Dermis blood vessel endothelial cell (primary cell): ENCODE measurements at regions not wholly inside any gene's neighbourhood (a gene's known extent, or its start where the extent isn't known, plus 50 kb on each side); places are given as distances from the start of the nearest gene placed in this dataset.

Experiments used
- DNase-seq: peaks from one replicate; pipeline ENCODE4 v3.0.0; 2010

DNA sequence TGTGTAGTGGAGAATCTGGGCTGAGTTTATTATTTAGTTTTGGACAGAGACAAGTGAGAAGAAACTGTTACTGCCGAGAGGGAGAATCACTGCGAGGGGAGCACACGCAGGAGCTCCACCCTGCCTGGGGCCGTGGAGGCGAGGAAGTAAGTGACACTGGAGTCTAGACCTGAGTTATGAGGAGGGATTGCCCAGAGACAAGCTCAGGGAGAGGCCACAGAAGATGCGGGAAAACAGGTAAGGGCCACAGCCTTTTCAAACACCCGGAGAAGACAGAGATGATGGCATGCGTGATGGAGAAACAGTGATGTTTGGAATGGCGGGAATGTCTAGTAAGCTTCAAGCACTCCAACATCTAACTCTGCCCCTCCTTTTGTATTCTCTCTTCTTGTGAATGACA lies 84.1 kb downstream of the TNFSF11 start:
- no peak for DNase-seq

DNA sequence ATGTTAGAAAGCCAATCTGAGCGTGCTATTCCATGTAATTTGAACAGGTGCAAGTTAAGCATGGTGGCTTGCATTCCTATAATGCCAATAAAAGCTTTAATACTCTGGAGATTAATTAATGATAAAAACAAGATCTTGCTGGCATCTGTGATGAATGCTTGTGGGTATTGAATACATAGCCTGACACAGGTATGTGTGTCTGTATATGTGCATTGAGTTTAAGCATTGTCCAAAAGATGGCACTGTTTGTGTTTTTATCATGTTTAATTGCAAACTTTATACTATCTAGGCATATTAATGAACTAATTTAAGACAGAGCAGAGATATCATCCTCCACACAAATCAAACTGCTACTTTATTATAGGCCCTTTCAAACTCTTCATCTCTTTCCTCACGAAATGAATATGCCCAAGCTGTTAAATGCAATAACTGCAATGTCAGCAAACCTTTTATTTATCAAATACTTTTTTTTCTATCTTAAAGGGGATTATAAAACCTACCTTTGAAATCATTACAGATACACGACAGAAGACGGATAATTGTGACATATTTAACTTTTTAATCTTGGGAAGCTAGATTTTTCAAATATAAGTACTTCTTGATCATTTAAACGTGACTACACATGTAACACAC lies 86.5 kb downstream of the TNFSF11 start:
- DNase-seq: peak; percentile 4

DNA sequence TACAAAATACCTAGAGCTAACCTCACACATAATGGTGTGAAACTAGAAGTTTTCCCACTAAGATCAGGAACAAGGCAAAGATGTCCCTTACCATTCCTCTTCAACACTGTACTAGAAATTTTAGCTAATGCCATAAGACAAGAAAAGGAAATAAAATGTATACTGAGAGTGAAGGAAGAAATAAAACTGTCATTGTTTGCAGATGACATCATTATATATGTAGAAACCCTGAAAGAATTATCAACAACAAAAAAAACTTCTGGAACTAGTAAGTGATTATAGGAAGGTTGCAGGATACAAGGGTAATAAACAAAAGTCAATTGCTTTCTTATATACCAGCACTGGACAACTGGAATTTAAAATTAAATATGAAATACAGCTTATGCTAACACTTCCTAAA lies 93.7 kb downstream of the TNFSF11 start:
- DNase-seq: no peak

DNA sequence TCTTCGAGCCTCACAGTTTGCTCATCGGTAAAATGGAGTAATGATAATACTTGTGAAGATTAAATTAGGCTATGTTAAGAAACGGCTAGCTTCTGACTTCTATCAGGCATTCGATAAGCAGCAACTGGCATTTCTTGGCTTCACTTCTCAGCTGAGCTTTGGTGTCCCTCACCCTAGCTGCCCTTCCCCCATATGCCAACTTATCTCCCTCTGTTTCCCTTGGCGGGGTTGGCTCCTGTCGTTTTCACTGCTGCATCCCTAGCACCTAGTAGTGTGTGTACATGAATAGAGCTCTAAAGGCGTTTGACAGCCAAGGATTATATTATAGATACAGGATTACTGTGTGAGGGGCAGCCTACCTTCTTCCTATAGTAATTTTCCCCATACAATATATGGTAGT lies 97.5 kb downstream of the TNFSF11 start:
- DNase-seq: no peak

DNA sequence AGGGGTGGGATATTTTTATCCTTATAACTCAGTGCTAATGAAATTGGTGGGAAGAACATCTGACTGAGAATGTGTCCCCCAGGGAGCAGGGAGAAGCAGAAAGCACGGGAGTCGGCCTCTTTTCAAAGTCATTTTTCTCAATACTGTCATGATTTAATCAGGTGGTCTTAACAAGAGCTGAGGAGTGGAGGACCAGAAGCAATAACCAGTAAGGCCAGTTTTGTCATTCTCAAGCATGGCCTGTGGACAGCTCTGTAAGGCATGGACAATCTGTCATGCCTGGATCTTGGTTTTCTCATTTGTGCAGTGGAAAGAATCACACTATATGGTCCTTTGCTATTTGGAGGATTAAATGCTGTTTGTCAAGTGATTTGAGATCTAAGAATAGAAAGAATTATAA lies 99.7 kb downstream of the TNFSF11 start:
- no peak for DNase-seq

DNA sequence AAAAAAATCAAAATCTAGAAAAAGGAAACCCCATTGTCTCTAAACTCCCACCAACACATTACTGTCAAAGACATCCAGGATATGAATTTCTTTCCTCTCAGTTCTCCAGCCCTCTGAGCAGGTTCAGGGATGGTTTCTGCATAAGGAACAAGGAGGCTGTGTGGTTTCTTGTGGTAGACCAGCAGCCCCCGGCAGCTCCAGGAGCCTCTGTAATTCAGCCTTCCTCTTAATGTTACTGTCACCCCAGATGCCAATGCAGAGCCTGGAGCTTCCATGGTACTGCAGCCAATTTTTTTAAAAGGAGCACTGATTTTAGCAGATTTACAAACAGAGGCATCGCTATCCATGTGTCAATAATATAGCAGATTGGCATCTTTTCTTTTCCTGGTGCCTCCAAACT lies 100.6 kb upstream of the FAM216B start:
- DNase-seq: no peak

DNA sequence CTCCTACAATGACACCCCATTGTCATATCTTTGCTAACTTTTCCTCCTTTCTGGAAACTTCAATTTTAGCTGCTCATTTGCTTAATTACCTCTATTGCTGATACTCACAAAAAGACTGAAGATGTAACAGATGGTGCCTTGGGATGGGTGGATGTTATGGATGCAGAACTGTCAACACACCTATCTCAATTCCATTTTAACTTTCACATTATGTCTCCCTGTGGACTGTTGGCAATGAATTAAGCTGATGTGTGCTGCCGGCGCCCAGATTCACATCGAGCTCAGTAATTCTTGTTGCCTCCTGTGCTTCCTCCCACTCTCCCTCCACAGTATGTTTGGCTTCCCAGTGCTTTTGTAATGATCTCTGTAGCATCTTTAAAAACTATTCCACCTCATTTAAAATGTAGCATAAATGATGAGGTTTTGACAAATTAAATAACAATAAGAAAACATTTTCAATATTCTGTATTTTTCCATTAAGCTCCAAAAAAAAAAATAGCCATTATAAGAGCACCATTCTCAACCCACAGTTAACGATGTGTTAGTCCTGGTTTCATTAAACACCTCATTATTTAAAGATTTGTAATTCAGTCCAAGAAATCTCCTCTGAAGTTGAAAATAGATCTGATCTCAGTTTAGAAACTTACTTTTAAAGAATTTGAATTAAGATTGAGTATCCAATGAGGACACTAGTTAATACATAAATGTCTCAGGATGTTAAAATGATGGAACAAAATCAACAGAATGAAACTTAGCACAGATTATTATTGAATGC lies 99.9 kb upstream of the FAM216B start:
- no peak for DNase-seq

DNA sequence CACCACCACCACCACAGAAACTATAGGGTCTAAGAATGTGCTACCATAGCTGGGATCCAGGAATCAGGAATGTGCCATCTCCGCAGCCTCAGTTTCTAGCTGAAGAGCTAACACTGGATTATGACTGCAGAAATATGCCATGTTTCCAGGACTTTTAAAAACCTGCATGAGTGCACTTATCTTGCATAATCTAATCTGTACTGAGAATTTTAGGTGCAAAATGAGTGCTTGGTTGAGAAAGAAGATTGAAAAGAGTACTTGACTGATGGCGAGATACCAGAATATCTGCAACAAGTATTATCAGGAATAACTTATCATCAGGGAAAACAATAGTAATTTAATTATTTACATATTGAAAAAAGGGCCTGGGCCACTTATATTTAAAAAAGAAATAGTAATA lies 97.2 kb upstream of the FAM216B start:
- no peak for DNase-seq

DNA sequence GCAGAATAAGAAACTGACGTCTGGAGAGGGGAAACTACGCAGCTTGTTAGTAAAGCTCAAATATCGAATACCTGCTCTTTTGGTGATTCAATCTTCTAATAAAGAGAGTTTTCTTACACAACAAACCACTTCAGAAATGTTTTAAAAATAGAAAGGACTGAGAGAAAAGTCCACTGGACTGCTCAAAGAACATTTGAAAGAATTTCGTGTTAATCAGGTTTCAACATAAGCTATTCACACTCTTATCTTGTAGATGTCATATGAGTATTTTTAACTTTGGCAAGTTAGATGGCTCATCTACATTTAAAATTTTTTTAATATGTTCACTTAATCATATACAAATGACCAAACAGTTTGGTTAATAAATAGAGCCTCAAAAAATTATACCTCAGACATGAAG lies 95.6 kb upstream of the FAM216B start:
- no peak for DNase-seq

DNA sequence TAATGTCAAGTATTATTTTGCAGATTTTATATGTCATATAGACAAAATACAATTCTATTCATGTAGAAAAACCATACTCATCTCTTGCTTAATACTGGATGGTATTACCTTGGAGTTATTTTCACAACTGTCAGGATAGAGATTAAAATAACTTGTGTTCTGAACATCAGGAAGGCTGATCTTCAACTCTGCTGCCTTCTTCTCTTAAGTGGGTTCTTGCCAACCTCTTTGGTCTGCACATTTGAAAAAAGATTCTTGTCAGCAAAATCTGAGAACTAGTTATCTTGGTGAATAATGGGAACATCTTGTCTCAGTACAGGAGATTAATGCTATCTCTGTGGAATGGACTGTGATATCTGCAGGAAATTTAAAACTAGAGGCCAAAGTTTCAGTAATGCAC lies 95.2 kb upstream of the FAM216B start:
- no peak for DNase-seq

DNA sequence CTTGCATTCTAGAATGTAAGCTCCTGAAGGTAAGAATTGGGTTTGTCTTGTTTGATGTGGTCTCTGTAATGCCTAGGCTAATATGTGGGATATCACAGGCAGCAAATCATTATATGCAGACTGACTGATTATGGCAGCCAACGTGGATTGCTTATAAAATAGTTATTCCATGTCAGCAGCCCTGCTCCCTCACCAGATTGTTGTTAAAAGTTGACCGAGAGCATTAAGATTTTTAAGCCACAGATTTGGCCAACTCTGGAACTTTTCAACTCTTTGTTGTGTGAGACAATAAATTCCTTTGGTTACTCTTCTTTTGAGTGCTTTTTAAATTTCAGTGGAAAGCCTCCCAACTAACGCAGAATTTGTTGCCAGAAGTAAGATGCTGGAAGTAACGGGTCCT lies 92.6 kb upstream of the FAM216B start:
- DNase-seq: no peak

DNA sequence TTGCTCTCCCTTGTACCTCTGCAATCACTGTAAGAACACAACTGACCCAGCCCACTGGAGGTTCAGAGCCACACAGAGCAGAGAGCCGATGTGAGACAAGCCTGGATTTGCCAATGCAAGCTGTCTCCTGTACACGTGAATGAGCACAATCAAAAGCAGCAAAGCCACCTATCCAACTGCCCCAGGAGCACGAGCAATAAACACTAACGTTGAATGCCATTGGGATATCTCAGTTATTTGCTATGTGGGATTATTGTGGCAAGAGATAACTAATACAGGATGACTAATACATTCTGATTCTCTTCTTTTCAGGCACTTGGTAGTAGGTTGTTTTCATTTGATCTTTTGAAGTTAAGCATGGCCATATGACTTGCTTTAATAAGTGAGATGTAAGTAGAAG lies 85.2 kb upstream of the FAM216B start:
- DNase-seq: no peak

DNA sequence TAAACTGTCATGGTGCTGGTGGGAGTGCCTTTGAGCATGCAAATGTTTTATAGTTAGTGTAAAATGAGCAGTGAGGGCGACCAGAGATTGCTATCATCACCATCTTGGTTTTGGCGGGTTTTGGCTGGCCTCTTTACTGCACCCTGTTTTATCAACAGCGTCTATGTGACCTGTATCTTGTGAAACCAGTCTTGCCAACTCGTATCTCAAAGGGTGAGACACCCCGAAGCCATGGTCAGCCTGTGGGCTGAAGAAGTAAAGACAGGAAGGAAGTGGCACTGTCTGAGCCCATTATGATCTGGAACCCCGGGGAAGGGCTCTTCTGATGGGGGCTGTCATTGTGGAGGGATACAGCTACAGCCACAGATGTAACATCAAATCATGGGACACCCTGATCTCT lies 81.5 kb upstream of the FAM216B start:
- DNase-seq: no peak

DNA sequence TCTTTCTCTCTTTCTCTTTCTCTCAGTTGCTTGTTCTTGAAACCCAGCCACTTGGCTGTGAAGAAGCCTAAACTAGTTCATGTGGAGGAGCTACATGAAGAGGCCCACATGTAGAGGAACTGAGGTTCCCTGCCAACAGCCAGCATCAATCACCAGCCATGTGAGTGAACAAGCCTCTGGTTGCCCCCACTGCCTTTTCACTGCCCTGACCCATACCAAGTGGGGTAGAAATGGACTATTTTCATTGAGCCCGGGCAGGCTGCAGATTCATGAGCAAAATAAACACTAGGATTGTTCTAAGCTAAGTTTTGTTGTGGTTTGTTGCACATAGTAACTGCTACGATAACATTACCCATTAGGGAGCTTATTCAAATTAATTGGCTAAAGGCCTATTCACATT lies 78.7 kb upstream of the FAM216B start:
- no peak for DNase-seq

DNA sequence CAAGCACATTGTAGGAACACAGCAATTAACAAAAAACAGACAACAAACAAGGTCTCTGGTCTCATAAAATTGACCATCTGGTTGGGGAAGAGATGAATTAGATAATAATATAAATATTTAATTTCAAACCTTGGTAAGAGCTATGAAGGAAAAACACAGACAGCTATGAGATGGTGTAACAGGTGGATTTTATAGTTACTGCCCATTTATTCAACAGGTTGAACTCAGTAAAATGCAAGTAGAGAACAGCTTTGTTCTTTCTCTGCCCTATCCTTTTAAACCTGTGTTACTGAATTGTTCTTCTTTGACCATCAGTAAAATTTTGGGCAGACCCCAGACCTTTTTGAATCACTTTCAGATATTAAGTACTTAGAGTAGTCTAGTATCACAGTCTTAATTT lies 77.6 kb upstream of the FAM216B start:
- no peak for DNase-seq

DNA sequence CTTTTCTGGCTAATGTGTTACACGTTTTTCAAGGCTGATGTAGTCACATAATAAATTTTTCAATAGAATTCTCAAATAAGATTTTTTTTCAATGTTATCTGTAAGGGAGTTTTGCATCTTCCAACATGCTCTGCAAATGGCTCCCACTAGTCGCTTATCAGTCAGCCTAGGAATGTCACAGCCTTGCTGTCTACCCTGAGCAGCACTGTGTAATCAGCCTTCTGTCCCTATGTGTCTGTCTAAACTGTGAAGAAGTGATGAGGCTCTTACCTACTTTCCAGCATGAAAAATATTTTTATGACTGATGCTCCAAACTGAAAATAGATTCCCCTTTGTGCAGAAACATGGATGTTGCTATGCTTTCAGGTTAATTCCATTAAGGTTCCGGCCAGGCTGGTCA lies 75.1 kb upstream of the FAM216B start:
- DNase-seq: no peak

DNA sequence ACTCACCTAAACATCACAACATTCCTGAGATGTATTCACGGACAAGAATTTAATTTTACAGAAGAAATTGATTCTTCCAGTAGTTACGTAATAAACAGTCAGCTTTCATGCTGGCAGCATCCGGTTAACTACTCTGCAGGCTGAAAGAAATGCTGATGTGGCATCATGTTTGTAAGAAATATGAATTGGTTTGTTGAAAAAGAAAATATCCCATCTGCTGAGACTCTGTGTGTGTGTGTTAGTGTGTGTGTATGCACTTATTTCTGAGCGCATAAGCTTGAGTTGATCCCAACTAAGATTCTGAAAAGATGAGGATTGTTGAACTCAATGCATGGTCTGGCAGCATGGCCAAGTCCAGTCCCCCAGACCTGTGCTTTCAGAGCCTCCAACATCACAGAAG lies 74.3 kb upstream of the FAM216B start:
- DNase-seq: no peak

DNA sequence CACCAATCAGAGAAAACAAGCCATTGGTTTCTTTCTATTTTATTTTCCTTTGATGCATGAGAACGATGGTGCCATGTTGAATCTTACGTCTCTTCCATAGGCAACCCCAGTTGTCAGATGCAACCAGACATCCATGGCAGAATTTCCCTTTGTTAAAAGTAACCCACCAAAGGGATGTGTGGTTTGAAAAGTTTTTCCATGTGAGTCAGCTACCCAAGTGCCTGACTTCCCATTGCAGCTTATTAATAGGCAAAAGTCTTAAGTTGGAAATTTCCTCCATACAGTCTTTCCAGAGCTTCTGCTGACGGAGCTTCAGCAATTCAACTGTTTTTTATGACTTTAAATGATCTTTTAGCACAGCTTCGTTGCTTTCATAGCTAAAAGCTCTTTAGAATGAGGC lies 73.8 kb upstream of the FAM216B start:
- no peak for DNase-seq

DNA sequence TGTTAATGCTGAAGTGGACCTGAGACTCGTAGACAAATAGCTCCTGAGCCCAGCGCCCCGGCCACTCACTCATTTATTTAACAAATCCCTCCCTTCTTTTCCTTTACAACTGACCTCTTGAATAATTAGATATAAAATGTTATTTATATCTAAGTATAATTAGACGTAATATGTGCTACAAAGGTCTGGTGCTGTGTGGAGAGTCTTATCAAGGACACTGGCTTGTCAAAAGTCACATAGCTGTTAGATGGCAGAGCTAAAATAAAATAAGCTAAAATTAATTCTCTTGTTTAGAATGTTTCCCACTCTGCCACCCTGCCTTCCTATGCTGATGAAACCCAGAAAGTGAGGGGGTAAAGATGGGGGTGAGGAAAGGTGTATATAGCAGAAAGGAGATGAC lies 73.0 kb upstream of the FAM216B start:
- DNase-seq: no peak

DNA sequence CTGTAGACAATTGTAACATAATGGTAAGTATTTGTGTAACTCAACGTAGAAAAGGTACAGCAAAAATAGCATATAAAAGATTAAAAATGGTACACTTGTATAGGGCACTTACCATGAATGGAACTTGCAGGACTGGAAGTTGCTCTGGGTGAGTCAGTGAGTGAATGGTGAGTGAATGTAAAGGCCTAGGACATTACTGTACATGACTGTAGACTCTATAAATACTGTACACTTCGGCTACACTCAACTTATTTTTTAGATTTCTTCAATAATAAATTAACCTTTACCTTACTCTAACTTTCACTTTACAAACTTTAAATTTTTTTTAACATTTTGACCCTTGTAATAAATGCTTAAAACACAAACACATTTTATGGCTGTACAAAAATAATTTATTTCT lies 72.1 kb upstream of the FAM216B start:
- DNase-seq: no peak

DNA sequence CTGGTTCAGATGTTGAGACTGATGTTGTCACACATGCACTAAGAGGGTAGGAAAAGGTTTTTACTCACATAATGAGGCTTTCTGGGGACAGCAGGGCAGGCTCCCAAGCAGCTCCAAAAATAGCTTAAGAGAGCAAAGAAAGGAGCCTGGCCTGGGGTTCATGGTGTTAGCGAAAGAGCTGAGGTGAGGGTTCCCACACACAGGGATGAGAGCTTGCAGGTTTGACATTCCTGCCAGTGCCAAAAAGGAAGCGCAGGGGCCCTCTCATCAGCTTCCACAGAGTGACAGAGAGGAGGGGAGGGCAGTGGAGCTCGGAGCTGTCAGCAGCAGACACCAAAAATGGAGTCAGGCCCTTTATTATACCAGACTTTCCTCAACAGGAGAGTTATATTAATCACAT lies 65.5 kb upstream of the FAM216B start:
- DNase-seq: no peak

DNA sequence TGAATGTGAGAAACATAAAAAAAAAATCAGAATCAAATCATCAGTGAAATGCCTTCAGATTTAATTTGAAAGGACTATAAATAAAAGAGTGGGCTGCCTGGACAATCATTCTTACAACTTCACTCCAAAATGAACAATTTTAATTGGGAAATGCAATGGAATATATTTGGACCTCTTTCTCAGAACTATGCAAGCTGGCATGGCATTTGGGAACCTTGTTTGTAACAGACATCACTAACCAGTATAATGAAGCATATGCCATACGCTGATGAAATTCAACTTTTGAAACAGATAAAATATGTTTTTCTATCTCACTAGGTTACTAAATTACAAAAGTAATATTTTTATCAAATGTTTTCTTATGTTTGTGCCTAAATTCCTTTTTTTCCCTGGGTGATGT lies 64.2 kb upstream of the FAM216B start:
- DNase-seq: no peak

DNA sequence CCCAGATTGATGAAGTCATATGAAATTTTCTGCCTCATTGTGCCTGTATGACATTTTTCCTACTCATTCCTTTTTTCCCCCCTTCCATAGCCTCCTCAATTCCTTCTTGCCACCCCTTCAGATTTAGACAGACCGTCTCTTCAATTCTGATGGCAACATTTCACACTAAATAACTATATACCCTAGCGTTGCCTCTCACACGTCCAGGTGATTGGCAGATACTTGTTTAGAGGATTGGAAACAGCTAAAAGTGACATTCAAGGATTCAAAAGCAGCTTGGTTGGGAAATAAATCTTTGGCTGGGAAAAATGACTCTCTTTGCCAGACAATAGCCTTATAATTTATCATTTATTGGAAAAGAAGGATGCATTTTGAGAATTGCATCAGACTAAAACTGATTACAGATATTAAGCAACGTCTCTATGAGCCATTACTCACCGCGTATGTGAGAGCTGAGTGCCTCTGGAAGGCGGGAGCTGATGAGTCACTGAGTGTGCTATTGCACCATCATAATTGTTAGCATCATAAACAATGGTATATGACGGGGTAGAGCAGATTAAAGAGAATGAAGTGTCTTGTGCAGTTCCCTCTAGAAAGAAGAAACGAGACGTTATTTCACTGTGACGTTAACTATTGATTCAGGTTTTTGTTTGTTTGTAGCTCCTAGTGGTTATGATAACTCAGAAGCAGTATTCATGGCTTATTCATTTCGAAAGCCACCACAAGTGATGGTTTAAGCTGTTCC lies 61.1 kb upstream of the FAM216B start:
- peak; percentile 2 for DNase-seq

DNA sequence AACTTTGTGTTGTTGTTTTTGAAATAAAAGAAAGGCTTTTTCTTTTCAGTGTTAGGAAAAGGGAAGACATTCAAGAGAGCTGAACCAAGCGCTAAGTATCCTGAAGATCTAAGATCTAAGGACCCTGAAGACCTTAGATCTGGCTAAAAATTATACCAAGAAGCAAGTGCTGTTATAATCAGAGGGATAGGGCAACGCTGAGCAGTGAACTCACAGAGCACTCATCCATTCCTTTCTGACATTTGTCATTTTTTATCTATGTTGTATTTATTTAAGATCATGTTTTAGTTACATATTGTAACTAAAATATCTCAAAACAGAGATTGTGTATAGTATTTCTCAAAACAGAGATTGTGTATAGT lies 60.5 kb upstream of the FAM216B start:
- no peak for DNase-seq
